CD4-positive, alpha-beta T cell treated with Interleukin-6 for 4 hours (primary cell): ENCODE measurements at regions not wholly inside any gene's neighbourhood (a gene's known extent, or its start where the extent isn't known, plus 50 kb on each side); places are given as distances from the start of the nearest gene placed in this dataset.

Experiments used
- DNase-seq: peaks from one replicate; pipeline ENCODE4 v3.0.0-alpha.2; 2020; ENCODE audit warnings: mixed read lengths

DNA sequence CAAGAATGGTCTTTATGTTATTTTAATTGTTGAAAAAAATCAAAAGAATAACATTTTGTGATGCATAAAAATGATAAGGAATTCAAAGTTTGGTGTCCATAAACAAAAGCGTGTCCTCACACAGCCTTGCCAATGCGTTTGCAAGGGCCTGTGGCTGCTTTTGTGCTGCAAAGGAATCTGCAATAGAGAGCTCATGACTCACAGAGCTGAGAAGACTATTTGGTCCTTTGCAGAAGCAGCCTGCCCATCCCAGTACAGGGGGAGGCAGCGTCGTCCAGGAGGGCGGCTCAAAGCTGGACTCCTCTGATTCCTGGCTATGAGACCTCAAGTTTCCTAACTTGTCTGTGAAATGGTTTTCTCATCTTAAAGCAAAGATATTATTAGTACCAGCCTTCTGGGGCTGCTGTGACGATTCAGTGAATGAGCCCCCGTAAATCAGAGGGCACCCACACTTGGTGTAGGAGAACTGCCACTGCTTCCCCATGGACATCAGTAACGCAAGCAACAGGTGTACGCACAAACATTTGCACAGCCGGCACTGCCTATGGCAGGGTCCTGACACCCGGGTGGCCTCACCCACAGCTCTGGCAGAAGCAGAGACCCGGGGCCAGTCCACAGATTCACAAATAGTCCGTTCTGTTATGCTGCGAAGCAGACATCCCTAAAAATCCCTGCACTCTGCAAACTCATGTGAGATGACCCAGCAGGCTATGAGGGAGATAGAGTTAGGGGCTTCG, 70.6 kb upstream of the ASAP2 start:
- DNase-seq = no peak

DNA sequence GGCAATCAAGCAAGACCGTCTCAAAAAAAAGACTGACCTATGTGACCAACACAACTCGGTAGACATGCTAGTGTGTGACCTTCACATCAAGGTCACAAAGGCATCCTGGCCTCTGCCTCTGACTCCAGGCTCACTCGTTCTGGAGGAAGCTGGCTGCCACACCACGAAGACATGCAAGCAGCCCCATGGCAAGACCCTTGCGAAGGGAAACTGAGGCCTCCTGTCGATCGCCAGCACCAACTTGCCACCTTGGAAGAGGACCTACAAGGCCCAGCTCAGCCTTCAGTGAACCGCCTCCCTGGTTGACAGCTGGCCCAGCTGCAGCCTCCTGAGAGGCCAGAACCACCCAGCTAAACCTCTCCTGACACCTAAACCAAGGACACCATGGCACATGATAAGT, 79.3 kb upstream of the ASAP2 start:
- no peak for DNase-seq

DNA sequence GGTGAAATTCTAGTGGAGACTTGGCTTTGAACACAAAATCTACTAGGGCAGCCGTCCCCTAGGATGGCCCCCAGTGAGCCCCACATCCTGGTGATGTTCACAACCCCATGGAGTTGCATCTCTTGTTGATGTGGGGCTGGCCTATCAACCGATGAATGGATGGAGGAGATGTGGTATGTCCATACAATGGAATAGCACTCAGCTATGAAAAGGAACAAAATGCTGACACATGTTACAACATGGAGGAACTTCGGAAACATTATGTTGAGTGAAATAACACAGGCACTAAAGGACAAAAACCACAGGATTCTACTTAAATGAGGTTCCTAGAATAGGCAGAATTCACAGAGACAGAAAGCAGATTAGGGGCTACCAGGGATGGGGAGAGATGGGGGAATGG, 80.1 kb upstream of the ASAP2 start:
- DNase-seq = no peak

DNA sequence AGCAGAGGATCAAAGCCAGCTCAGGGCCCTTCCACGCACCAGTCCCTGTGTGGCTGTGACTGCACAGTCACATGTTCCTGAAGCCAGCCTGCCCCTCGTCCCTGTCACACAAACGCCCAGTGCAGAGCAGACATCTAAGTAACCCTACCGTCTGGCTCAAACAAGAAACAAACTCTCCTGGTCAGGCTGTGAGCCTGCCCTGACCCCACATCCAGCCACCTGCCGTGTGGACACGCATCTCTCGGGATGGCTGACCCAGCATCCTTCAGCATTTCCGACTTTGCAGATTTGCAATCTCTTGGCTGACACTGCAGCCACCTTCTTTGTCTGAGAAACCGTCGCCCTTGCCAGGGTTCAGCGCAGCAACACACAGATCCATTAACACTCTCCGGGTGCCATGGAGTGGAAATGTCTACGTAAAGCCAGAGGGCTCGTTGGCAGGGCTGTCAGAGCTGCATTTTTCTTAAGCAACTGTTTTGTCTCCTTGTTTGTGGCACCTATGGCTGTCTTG, 82.3 kb upstream of the ASAP2 start:
- DNase-seq = no peak

DNA sequence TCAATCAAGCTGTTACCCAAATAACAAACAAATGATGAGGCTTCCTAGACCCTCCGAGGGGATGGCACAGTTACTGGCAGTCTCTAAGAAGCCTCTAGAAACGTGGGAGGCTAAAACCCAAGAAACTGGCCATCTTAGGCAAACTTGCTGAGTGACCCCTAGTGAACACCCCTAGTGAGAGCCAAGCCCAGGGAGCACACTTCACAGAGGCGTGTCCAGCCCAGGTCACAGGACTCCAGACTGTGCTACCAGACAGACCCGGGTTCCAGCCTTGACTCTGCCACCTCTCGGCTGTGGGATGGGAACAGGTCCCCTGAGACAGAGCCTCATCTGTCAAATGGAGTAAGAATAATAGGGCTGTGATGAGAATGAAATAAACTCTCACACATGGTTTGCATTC, 83.5 kb upstream of the ASAP2 start:
- DNase-seq = no peak

DNA sequence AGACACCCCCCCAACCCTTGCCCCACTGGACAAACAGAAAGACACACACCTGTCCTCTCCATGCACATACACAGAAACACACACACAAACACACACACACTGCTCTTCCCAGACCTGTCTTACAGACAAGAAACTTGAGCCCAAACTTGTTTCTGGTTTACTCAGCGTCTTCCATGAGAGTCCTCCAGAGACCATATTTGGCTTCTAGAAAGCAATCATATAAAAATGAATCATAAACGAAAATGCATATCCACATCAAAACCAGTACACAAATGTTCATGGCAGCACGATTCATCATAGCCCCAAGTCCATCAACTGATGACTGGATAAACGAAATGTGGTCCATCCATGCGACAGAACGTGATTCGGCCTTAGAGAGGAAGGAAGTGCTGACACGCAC, 84.2 kb upstream of the ASAP2 start:
- DNase-seq = no peak

DNA sequence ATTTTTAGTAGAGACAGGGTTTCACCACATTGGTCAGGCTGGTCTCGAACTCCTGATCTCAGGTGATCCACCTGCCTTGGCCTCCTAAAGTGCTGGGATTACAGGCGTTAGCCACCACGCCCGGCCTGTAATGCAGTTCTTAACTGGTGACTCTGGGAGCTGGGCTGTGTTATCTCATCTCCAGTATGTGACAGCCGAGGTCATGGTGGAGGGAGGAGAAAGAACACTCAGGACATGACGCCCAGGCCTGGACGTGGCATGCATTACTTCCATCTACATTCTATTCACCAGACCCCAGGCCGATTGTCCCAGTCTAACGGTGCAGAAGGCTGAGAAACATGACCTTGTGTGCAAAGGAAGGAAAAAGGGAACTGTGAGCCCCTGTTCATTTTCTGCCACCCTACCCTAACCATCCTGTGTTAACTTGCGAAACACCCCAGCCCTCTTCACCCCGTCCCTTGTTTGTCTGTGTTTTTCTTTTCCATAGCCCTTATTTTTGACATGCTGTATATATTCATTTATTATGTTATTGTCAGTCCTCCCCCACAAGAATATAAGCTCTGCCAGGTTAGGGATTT, 88.1 kb upstream of the ASAP2 start:
- DNase-seq = no peak

DNA sequence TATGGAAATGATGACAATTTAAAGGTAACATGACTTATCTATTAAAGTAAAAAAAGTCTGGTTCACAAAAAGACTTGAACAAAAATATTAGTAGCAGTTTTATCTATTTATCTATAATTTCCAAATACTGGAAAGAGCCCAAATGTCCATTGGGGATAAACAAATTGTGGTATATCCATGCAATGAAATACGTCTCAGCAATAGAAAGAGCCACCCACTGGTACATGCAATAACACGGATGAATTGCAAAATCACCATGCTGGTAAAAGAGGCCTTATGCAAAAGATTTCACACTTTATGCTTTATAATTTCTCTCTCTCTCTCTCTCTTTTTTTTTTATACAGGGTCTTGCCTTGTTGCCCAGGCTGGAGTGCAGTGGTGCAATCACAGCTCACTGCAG, 91.4 kb upstream of the ASAP2 start:
- DNase-seq = no peak

DNA sequence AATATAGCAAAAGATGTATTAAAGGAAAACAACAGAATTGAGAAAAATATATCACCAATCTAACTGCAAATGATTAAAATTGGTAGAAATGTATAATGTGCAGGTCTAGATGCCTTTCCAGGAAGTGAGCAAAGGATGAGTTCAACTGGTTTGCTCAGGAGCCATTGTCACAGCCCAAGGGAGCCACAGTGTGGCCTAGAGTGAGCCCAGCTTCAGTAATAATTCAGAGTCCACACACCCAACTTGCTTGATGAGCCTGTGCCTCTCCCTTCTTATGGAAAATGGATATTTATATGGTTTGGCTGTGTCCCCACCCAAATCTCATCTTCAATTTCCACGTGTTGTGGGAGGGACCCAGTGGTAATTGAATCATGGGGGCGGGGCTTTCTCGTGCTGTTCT, 92.2 kb upstream of the ASAP2 start:
- DNase-seq = no peak

DNA sequence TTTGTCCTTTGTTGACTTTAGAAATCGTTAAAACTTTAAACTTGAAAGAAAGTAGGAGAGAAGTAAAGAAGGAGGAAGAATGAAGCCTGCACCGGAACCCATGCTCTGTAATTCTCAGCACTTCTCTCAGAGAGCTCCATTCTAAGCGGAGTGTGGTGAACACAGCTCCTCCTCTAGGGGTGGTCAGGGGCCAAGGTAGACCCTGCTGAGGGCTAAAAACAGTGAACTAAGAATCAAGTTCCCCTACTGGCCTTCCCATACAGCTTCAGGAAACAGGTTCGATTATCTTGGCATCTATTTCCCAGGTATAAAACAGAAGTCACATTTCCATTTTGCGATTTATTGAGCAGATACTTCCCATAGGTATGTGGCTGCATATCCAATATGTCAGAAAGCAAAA, 92.7 kb upstream of the ASAP2 start:
- DNase-seq = no peak

DNA sequence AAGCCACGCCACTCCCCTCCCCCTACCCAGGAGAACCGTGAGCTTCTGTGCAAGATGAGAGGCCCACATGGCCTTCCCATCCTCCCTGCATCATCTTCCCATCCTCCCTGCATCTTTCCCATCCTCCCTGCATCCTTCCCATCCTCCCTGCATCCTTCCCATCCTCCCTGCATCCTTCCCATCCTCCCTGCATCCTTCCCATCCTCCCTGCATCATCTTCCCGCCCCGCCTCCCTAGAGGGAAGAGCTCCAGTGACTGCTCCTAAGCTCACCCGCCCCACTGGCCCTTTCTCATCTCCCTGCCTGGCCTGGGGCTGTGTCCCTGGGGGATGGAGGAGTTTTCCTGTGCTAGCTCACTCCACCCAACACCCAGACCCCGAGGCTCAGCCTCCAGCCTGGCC, 93.3 kb upstream of the ASAP2 start:
- no peak for DNase-seq

DNA sequence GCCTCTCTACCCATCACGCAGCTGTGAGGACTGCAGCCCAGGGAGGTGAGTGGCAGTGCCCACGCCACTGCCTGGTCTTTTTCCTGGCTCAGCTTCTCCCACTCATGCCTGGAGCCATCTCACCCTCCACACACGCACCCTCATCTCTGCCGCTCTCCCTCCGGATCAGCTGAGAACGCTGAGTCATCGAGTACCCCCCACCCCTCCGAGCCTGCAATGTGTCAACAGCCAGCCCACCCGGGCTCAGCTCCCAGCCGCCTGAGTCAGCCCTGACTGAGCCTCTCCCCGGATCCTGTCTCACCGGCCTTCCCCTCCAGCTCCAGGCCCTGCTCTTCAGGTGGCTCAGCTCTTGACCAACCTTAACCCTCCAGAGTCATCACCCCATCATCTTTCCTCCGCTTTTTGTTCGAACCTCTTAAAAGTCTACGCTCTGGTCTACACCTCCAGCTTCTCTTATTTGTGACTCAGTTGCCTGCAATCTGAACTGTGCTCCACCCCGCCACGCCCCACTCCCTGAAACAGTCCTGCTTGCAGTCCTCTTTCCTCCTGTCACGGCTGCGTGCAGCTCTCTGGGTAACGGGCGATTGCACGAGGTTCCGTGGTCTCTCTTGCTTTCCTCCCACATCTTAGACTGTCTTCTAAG, 94.4 kb upstream of the ASAP2 start:
- no peak for DNase-seq

DNA sequence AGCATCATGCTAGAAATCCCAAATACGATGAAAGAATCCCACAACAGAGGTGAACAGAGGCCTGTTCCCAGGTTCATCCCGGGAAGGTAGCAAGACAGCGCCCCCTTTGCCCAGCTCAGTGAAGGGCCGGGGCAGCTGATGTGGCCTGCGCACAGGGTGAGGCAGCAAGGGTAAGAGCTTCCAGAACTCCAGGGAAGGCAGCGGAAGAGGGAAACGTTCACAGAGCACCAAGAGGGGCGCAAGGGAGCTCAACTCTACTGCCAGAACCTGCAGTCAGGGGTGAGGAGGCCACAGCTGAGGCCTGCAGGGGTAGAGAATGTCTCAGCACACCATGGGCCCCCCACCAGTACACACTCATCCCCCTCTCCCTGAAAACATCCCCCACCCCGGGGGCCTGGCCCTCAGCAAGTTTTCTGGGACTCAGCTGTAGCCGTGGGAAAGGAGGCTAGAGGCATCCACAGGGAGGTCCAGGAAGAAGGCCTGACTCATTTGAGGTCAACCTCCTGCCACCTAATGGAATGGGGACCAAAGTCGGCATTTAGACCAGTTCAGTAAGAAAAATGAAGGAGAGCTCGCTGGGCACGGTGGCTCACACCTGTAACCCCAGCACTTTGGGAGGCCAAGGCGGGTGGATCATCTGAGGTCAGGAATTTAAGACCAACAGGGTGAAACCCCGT, 95.6 kb upstream of the ASAP2 start:
- DNase-seq = no peak

DNA sequence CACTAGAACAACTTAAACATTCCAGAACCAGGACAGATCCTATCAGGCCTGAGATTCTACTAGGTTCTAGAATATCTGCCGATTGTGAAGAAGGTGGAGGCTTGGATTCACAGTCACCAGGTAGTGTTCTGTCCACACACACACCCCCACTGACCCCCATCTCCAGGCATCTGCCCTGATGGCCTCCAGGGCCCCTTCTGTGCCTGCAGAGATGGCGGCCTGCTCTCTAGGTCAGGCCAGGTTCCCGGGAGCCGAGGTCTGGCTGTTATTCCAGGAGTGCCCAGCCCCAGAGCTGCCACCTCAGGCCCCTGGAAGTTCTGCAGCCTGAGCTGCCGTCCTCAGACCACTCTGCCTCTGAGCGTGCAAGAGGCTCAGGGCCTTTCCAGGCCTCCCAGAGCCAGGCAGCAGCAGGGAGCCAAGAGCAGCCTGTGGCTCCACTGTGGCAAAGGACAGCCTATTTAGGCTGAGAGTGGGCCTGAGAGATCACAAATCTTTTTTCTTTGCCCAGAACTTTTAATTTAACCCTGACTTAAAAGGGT, 96.2 kb upstream of the ASAP2 start:
- DNase-seq = no peak

DNA sequence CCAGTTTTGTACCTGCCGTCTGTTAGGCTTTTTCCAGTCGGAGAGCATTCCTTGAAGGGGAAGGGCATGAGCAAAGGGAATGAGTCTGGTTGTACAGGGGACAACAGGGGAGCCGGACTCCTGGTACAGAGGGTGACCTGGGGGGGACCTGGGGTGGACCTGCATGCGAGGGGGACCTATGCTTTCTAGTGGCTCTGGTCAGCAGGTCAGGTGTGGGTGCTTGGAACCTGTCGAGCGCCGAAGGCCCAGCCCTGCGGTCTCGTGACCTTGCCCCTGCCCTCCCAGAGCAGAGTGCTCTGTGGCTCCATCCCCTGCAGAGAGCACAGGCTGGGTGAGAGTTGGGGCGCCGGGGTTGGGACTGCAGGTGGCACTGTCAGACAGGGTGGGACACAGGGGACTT, 96.7 kb upstream of the ASAP2 start:
- no peak for DNase-seq

DNA sequence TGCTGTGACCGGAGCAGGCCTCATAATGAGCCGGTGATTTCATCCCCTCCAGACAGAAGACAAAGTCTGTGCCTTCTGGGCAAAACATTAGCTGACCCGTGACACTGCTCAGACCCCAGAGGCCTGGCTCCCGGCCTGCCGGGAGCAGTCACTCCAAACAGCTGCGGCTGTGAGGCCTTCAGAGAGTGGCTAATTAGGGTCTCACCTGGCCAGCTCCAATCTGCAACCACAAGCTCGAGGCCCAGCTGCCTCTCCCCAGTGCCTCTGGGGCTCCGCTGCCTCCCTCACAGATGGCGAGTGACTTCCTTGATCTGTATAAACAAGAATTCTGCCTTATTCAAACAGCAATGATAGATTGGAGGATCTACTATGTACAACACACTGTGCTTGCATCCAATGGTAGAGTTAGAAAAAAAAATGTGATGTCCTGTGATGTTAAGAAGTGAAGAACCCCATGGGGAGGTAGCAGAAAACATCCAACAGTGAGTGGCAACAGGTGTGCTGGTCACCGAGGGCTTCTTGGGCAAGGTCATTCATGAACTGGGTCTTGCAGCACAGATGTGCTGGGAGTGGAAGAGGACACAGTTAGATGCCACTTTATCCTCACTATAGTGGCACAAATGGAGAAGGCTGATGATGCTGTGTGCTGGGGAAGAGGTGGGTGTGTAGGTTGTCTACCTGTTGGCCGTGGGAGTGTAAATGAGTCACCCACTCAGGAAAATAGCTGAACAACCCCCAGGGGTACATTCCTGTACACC, 98.2 kb upstream of the ASAP2 start:
- no peak for DNase-seq

DNA sequence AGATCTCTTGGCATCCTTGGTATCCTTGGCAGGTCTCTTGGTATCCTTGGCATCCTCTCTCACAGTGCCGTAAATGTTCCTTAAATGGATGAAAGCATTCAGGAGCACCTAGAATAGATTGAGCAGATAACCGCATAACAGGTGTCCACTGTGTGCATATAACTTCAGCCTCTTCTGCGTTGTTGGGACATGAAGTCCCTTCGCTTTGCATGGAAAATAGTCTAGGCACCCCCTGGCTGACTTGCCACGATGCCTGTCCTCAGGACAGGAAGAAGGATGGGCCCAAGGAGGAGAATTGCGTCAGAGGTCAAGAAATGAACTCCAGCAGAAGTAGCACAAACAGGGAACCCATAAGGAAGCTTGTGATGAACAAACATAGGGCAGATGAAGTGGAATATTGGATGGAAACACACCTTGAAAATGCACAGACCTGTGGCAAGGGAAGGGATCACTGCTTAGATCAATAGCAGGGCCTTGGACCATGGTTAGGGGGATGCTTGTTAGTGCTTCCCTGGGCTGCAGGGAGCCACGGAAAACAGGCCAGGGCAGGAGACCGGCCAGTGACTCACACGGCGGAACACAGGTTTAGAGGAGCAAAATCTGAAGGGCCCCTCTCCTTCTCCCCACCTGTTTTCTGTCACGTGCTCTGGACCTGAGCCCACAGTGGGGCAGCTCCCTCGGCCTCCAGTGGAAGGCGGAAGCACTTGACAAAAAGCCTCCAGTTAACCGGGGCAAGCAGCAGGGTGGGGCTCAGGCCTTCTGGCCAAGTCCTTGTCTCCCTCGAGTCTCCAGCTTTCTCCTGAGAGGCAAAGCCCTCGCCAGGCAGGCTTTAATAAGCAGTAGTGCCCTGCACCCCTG, 99.2 kb upstream of the ASAP2 start:
- DNase-seq = no peak

DNA sequence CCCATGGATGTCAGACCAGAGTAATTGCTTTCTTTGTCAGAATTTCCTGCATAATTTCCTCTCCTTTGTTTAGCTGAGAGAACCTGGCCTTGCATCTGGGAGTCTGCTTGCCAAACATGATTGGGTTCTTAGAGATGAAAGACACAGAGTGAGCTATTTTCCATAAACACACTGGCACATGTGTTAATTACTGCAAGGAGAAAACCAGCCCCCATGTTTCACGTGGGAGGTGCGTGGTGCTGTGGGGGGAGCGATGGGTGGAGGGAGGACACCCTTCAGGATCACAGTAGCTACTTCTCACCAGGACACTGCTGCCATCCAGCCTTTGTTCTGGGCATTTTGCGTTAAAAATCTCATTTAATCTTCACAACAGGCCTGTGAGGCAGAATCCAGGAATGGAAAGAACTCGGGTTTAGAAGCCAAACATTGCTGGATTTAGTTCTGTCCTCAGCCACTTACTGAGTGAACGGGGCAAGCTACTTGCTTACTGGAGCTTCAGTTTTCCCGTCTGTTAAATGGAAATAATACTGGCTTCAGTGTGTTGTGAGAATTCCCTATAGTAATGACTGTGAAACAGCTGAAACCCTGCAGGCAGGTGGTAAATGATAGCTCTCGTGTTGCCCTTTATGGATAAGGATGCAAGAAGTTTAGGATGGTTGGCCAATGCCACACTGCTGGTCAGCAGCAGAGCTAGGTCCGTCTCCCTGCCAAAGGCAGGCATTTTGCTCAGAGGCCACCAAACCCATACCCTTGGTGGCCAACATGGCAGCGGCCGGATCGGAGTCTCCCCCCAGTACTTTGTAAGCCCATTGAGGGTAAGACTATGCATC, 100.1 kb upstream of the ASAP2 start:
- DNase-seq = no peak

DNA sequence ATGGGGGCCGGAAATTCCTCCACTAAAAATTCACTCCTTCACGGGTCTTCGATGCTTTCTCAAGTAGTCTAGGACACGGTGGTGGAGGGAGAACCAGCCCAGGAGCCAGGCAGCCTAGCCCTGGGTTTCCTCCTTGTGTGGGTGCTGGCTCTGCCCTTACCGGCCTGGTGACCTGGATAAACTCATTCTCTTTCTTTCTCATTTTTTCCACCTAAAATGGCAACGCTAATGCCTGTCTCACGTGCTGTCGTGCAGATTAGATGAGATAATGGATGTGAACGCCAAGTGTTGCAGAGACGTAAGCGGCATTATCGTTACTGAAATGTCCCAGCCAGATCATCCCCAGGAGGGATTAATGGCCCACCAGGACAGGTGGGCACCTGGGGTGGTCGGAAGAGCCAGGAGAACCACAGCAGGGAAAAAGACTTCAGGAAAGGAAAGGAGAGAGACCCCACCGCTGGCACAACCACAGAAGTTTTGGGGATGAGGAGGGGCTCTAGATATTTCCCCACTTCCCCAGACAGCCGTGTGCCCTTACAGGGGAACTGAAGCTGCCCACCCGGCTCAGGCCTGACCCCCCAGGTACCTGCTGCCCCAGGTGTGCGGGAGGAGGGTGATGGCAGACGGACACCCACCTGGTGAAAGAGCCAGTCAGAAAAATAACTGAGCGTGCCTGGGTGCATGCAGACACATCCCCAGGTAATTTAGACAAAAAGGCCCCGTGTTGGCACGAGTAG, 100.8 kb upstream of the ASAP2 start:
- no peak for DNase-seq

DNA sequence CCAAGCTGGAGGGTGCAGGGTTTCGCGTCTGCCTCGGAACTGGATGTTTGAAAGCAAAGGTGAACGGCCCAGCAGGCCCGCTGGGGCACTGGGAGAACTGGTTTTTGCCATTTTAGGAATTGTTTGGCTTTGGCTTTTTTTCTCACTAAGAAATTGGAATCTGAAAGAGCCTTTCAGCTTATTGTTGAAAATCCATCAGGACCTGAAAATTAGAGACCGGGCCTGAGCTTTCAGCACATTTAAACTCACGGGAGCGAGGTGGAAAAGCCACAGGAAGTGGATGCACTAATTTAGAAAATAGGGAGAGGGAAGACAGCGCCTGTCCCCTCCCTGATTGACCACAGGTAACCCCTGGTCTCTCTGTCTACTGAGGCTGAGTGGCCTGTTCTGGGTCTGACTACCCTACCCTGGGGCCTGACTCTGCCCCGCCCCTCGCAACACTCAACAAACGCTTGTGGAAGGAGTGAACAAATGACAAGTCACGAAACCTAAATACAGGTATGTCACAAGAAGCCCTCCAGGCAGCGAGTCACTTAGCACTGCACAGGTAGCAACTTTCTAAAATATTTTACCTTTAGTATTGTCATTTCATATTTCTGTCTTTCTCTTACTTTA, 100.3 kb upstream of the MBOAT2 start:
- no peak for DNase-seq
